HepG2 (cell line): ENCODE measurements at regions not wholly inside any gene's neighbourhood (a gene's known extent, or its start where the extent isn't known, plus 50 kb on each side); places are given as distances from the start of the nearest gene placed in this dataset.
A peak's percentile ranks its signal among the peaks of the same experiment; 100 is the strongest.

Experiments used
- ATAC-seq: fragments of 200-7000 bp; cut with Tn5 transposase; 3 replicates; pipeline ENCODE4 v1.9.1; 2020; ENCODE audit warnings: mild to moderate bottlenecking, moderate library complexity
- BruUV-seq: library from RNA; stranded (reverse); fragments of 400-500 nt; replicated peaks from 2 replicates; lab custom pipeline; 2021; lab: Mats Ljungman, UMichigan
- CTCF ChIA-PET: fragments of 300-600 bp; formaldehyde crosslinking; extraction: SDS; loops from one replicate; lab custom pipeline; 2021; ENCODE audit warnings: low total read pairs, inconsistent platforms, low intra/inter-chr PET ratio; lab: Yijun Ruan, JAX
- POLR2A ChIA-PET: fragments of 350-600 bp; sonication (Branson Sonifier 250); formaldehyde crosslinking; loops from one replicate; lab custom pipeline; 2020; ENCODE audit warnings: antibody characterized with exemption, inconsistent platforms; lab: Yijun Ruan, JAX
- DNase-seq: peaks from one replicate; pipeline ENCODE4 v3.0.0-alpha.2; 2015; ENCODE audit warnings: low spot score
- FAIRE-seq: peaks from 3 replicates; lab custom pipeline; 2011; peaks lifted over from hg19 to GRCh38; lab: Jason Lieb, UNC
- H2AFZ ChIP-seq: one replicate; pipeline ENCODE4 v1.6.1; 2011; ENCODE audit warnings: low read length, inconsistent platforms
- H3K27ac ChIP-seq: fragments of 300-600 bp; 3 replicates; pipeline ENCODE4 v1.8.0; 2011; ENCODE audit warnings: mixed run types, mild to moderate bottlenecking, mixed read lengths, low read length, inconsistent platforms; ENCODE audit not compliant: insufficient read depth; ENCODE audit errors: extremely low read length
- H3K27me3 ChIP-seq, 2 experiments: fragments of 200-600 bp in 1 of 2; 2 replicates in 1 of 2; 3 replicates in 1 of 2; pipeline versions ENCODE4 v1.6.0 to v1.8.0; 2011; ENCODE audit warnings: low read length in 2 of 2, mild to moderate bottlenecking in 2 of 2, moderate library complexity in 2 of 2, inconsistent platforms in 1 of 2; ENCODE audit not compliant: insufficient read depth in 2 of 2, control insufficient read depth in 1 of 2
- H3K36me3 ChIP-seq, 2 experiments: fragments of 200-600 bp in 1 of 2; replicated peaks in 1 of 2; 2 replicates in 1 of 2; 3 replicates in 1 of 2; pipeline versions ENCODE4 v1.5.1 to v1.8.0; 2011; ENCODE audit warnings: low read length in 2 of 2, inconsistent platforms in 1 of 2; ENCODE audit not compliant: insufficient read depth in 2 of 2, control insufficient read depth in 1 of 2
- H3K4me1 ChIP-seq: 2 replicates; pipeline ENCODE4 v1.5.1; 2012; ENCODE audit warnings: low read length, inconsistent platforms; ENCODE audit not compliant: insufficient read depth
- H3K4me2 ChIP-seq: 2 replicates; pipeline ENCODE4 v1.6.0; 2011; ENCODE audit warnings: low read depth, low read length, inconsistent platforms
- H3K4me3 ChIP-seq, 3 experiments: fragments of 200-600 bp in 1 of 3; sonication (generic), shearing (Covaris generic) in 1 of 3; replicated peaks in 1 of 3; 2 replicates each; pipeline ENCODE4 v1.5.1; 2011 to 2016; ENCODE audit warnings: low read length in 3 of 3, inconsistent platforms in 2 of 3, low read depth in 2 of 3, mild to moderate bottlenecking in 2 of 3, control low read depth in 1 of 3, mixed read lengths in 1 of 3; ENCODE audit not compliant: insufficient read depth in 1 of 3
- H3K79me2 ChIP-seq: one replicate; pipeline ENCODE4 v1.6.1; 2011; ENCODE audit warnings: low read length, inconsistent platforms; ENCODE audit not compliant: insufficient read depth
- H3K9ac ChIP-seq: 2 replicates; pipeline ENCODE4 v1.6.0; 2011; ENCODE audit warnings: mild to moderate bottlenecking, low read depth, low read length, inconsistent platforms; ENCODE audit not compliant: insufficient read depth
- H3K9me3 ChIP-seq: 2 replicates; pipeline ENCODE4 v1.5.1; 2012; ENCODE audit warnings: mild to moderate bottlenecking, low read length
- H4K20me1 ChIP-seq: 2 replicates; pipeline ENCODE4 v1.6.0; 2011; ENCODE audit warnings: inconsistent platforms, mild to moderate bottlenecking, low read length, moderate library complexity; ENCODE audit not compliant: insufficient read depth
- CENPT ChIP-seq: sonication (generic); formaldehyde crosslinking; IDR thresholded peaks from 2 replicates; pipeline ENCODE4 v1.8.0; 2022; ENCODE audit warnings: low read depth, mild to moderate bottlenecking, moderate library complexity, missing genetic modification reagents
- FOXK1 ChIP-seq: sonication (generic); formaldehyde crosslinking; IDR thresholded peaks from 2 replicates; pipeline ENCODE4 v1.4.0; 2020; ENCODE audit warnings: low read depth, missing genetic modification reagents, borderline replicate concordance
- MAFF ChIP-seq: IDR thresholded peaks from 2 replicates; pipeline ENCODE4 v1.6.1; 2011; ENCODE audit warnings: low read depth, low read length, improper control_type of control experiment
- MAFK ChIP-seq, 2 experiments: IDR thresholded peaks in 1 of 2; conservative IDR thresholded peaks in 1 of 2; 2 replicates each; pipeline ENCODE4 v1.6.1; 2011; ENCODE audit warnings: improper control_type of control experiment in 2 of 2, low read length in 2 of 2
- REST ChIP-seq, 2 experiments: IDR thresholded peaks; 2 replicates each; pipeline ENCODE4 v1.6.1; 2011 to 2012; ENCODE audit warnings: low read length in 2 of 2, borderline replicate concordance in 1 of 2, low read depth in 1 of 2, mild to moderate bottlenecking in 1 of 2, moderate library complexity in 1 of 2
- ZFAT ChIP-seq: sonication (generic); formaldehyde crosslinking; conservative IDR thresholded peaks from 2 replicates; pipeline ENCODE4 v1.8.1; 2023; ENCODE audit warnings: missing genetic modification reagents, inconsistent platforms
- ZNF354B ChIP-seq: sonication (generic); formaldehyde crosslinking; IDR thresholded peaks from 2 replicates; pipeline ENCODE4 v1.8.0; 2022; ENCODE audit warnings: mild to moderate bottlenecking, missing genetic modification reagents
- WGBS: methylation state at CpG from one replicate; pipeline ENCODE4 v1.1.6; 2017; ENCODE audit warnings: low lambda C conversion rate; 5-methylcytosine and 5-hydroxymethylcytosine counted together
- in situ Hi-C: cut with HindIII; loops from 2 replicates; pipeline ENCODE4 v1.10.0; 2017; ENCODE audit warnings: low pct_unique_long_range_greater_than_20kb; ENCODE audit not compliant: extremely low pct_ligation_motif_present
- intact Hi-C: fragments of 100-400 bp; cut with micrococcal nuclease; formaldehyde crosslinking; loops from one replicate; pipeline ENCODE4 v1.10.0; 2022; ENCODE audit not compliant: unreplicated experiment

DNA sequence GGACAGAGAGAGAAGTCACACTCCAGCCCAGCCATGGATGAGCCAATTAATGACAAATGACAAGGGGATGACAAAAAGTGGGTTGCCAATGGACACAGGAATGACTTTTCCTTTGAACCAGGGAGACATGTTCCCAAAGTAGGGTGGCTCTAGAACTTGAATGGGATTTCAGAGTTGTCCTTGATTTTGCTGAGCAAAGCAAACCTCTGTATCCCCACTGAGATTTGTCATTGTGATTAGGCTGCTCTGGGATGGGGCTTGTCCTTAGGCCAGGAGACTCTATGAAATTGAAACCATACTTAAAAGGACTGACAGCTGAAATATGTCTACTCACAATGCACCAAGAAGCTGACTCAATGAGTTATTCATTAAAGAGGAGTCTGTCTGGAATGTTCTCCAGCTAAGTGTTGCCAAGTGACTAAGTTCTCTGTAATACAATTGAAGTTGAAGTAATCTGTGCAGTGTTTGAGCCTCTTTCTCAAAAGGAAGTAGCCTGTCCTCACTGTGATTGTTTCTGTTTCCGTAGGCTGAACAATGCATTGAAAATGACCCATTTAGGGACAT lies 69.0 kb upstream of the PCDH9 start:
- no peaks in the 10 kb centered on the region for H3K4me1 ChIP-seq
- TF ChIP-seq CENPT (CRISPR knock-in tag) (no peak), ZNF354B (no peak), FOXK1 (CRISPR knock-in tag) (no peak), MAFF (peak; percentile 36; the same call in 1 of the 2 replicates), REST (IDR thresholded peaks at IDR 0.05; ENCODE audit: borderline replicate concordance in 1 of 2, low read depth in 1 of 2, low read length in 2 of 2) (no peak), MAFK (conservative IDR thresholded peaks at IDR 0.05 in 1 of 2, IDR thresholded peaks at IDR 0.05 in 1 of 2; ENCODE audit: low read length in 2 of 2) (peak; percentile 33 to 75; a peak in 3 of 4 replicates), ZFAT (no peak)
- H3K4me3 ChIP-seq: no peak overlapping the region
- no peak overlapping the region for H3K4me2 ChIP-seq
- H3K9me3 ChIP-seq: no peaks in the 10 kb centered on the region
- FAIRE-seq (no peak), DNase-seq (no peak), ATAC-seq (no peak)
- 29% methylated on average over 1 of the region's 1 CpG for WGBS
- no peaks in the 10 kb centered on the region for H3K79me2 ChIP-seq
- H2AFZ ChIP-seq: no peak overlapping the region
- intact Hi-C loops (no loop called here), in situ Hi-C loops (no loop called here)
- POLR2A ChIA-PET: no interaction called here
- BruUV-seq: no TSS peak
- no peaks in the 10 kb centered on the region for H3K27me3 ChIP-seq
- no peak overlapping the region for H3K9ac ChIP-seq
- CTCF ChIA-PET: no interaction called here
- H3K36me3 ChIP-seq: no peaks in the 10 kb centered on the region
- no peaks in the 10 kb centered on the region for H4K20me1 ChIP-seq
- H3K27ac ChIP-seq: no peak overlapping the region
